ENCODE measurements at regions not wholly inside any gene's neighbourhood (a gene's known extent, or its start where the extent isn't known, plus 50 kb on each side); places are given as distances from the start of the nearest gene placed in this dataset.
"Not testable (repeated sequence)": the region's sequence is repeated elsewhere in the genome, so short reads cannot be mapped to it uniquely, and the experiment has no call there.

DNA sequence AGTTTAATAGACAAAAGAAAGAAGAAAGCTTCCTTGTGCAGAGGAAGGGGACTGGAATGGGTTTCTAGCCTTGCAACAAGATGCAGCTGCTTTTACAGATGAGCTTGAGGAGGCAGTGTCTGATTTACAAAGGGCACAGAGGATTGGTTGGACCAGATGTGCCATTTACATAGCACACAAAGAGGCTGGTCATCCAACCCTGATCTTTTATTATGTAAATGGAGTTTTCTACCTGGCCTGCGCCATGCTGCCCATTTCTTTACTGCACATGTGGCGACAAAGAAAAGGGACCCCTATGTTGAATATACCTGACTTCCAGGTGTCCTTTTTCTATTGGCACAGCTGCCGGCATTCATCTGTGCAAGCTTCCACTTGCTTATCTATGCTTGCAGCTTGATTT, 409.4 kb upstream of the FRG2C start:
- H3K9ac ChIP-seq (ENCODE audit: low read depth, low read length) = no peak overlapping the region
- H3K4me3 ChIP-seq (ENCODE audit: low read length) = no peak overlapping the region

DNA sequence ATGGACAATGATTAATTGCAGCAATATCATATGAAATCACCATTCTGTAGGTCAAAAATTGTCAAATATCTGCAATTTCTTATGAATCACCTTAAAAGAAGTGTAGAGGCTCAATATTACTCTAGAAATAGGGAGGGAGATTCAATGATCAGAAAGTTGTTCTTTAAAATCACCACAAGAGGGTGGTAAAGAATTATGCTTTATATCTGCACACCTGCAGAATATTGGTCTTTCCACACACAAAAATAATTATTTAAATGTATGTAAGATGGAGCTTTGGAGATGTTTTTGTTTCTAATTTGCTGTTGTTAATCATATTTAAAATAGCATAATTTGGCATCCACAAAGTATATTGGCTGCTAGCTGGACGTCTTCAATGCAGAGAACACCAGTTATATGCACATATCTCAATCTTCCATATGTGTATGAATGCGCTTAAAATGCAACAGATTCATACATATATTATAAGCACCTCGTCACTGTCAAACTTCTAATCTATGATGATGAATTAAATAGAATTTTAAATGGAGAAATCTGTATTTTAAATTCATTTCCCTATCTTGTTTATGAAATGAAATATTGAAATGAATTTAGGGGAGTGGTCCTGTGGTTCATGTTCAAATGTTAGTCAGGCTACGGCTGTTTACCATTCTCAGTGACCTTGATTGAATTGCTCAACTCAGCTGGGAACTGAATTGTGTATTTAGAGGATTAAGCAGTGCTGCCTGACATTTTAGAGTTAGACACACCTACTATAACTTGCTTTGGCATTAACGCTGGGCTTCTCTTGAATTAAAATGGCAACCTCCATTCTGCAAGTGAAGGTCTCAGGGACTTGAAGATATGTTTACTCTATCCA, 405.1 kb upstream of the FRG2C start:
- not testable (repeated sequence) for H3K4me1 ChIP-seq (ENCODE audit: control insufficient read depth, insufficient read depth, low read length); H3K9ac ChIP-seq (ENCODE audit: low read depth, low read length); H3K9me3 ChIP-seq (replicated peaks; ENCODE audit: low read length); H3K27me3 ChIP-seq (ENCODE audit: control insufficient read depth, insufficient read depth, low read length); H3K36me3 ChIP-seq (ENCODE audit: insufficient read depth, low read length); H3K4me3 ChIP-seq (ENCODE audit: low read length); H3K4me2 ChIP-seq (ENCODE audit: low read length)

More for the DNA sequence above, 409.4 kb upstream of the FRG2C start:
- Histone ChIP-seq H3K4me1 (ENCODE audit: control insufficient read depth, insufficient read depth, low read length) (no peaks in the 10 kb centered on the region), H3K27me3 (ENCODE audit: control insufficient read depth, insufficient read depth, low read length) (no peaks in the 10 kb centered on the region), H3K36me3 (ENCODE audit: insufficient read depth, low read length) (no peaks in the 10 kb centered on the region), H3K9me3 (replicated peaks; ENCODE audit: low read length) (no peaks in the 10 kb centered on the region), H3K4me2 (ENCODE audit: low read length) (no peak overlapping the region)

GRCh38 chr3:75260975-75261374, 403.2 kb upstream of the FRG2C start:
- H3K4me1 ChIP-seq (ENCODE audit: control insufficient read depth, insufficient read depth, low read length); H3K4me2 ChIP-seq (ENCODE audit: low read length); H3K27me3 ChIP-seq (ENCODE audit: control insufficient read depth, insufficient read depth, low read length); H3K36me3 ChIP-seq (ENCODE audit: insufficient read depth, low read length); H3K9ac ChIP-seq (ENCODE audit: low read depth, low read length); H3K9me3 ChIP-seq (replicated peaks; ENCODE audit: low read length); H3K4me3 ChIP-seq (ENCODE audit: low read length): not testable (repeated sequence)

- no peak overlapping the region for H3K4me3 ChIP-seq (ENCODE audit: low read length)
- H3K36me3 ChIP-seq (ENCODE audit: insufficient read depth, low read length) = no peaks in the 10 kb centered on the region
- no peak overlapping the region for H3K4me2 ChIP-seq (ENCODE audit: low read length)
- H3K9me3 ChIP-seq (replicated peaks; ENCODE audit: low read length) = no peaks in the 10 kb centered on the region
- H3K9ac ChIP-seq (ENCODE audit: low read depth, low read length) = no peak overlapping the region
- H3K27me3 ChIP-seq (ENCODE audit: control insufficient read depth, insufficient read depth, low read length) = no peaks in the 10 kb centered on the region
- no peaks in the 10 kb centered on the region for H3K4me1 ChIP-seq (ENCODE audit: control insufficient read depth, insufficient read depth, low read length)
Measured at GRCh38 chr3:75262661-75263060, 401.5 kb upstream of the FRG2C start.

DNA sequence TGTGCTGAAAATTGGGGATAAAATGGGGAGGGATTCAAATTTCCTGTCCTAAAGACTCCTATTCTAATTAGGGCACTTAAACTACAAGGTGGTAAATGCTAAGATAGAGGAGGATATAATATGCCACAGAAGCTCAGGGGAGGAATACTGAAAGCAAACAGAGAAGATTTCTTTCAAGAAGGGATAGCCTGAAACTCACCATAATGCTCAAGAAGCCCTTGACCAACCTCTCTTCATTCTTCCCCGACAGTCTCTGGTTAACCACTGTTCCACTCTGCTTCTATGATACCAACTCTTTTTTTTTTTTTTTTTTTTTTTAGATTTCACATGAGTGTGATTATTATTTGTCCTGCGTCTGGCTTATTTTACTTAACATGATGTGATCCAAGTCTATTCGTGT, 398.2 kb upstream of the FRG2C start:
- Histone ChIP-seq H3K9ac (ENCODE audit: low read depth, low read length) (no peak overlapping the region), H3K36me3 (ENCODE audit: insufficient read depth, low read length) (no peaks in the 10 kb centered on the region), H3K9me3 (replicated peaks; ENCODE audit: low read length) (no peaks in the 10 kb centered on the region), H3K4me1 (ENCODE audit: control insufficient read depth, insufficient read depth, low read length) (no peaks in the 10 kb centered on the region), H3K27me3 (ENCODE audit: control insufficient read depth, insufficient read depth, low read length) (no peaks in the 10 kb centered on the region), H3K4me2 (ENCODE audit: low read length) (no peak overlapping the region), H3K4me3 (ENCODE audit: low read length) (no peak overlapping the region)

GRCh38 chr3:75268576-75268975, 395.6 kb upstream of the FRG2C start:
- H3K4me1 ChIP-seq (ENCODE audit: control insufficient read depth, insufficient read depth, low read length); H3K27me3 ChIP-seq (ENCODE audit: control insufficient read depth, insufficient read depth, low read length); H3K4me2 ChIP-seq (ENCODE audit: low read length); H3K9me3 ChIP-seq (replicated peaks; ENCODE audit: low read length); H3K9ac ChIP-seq (ENCODE audit: low read depth, low read length); H3K36me3 ChIP-seq (ENCODE audit: insufficient read depth, low read length); H3K4me3 ChIP-seq (ENCODE audit: low read length): not testable (repeated sequence)

- H3K36me3 ChIP-seq (ENCODE audit: insufficient read depth, low read length); H3K4me3 ChIP-seq (ENCODE audit: low read length); H3K9me3 ChIP-seq (replicated peaks; ENCODE audit: low read length); H3K4me2 ChIP-seq (ENCODE audit: low read length); H3K27me3 ChIP-seq (ENCODE audit: control insufficient read depth, insufficient read depth, low read length); H3K4me1 ChIP-seq (ENCODE audit: control insufficient read depth, insufficient read depth, low read length); H3K9ac ChIP-seq (ENCODE audit: low read depth, low read length): not testable (repeated sequence)
Measured at GRCh38 chr3:75272237-75272636, 391.9 kb upstream of the FRG2C start.

- Histone ChIP-seq H3K4me2 (ENCODE audit: low read length) (no peak overlapping the region), H3K4me1 (ENCODE audit: control insufficient read depth, insufficient read depth, low read length) (no peaks in the 10 kb centered on the region), H3K4me3 (ENCODE audit: low read length) (no peak overlapping the region), H3K27me3 (ENCODE audit: control insufficient read depth, insufficient read depth, low read length) (no peaks in the 10 kb centered on the region), H3K36me3 (ENCODE audit: insufficient read depth, low read length) (no peaks in the 10 kb centered on the region), H3K9ac (ENCODE audit: low read depth, low read length) (no peak overlapping the region), H3K9me3 (replicated peaks; ENCODE audit: low read length) (no peaks in the 10 kb centered on the region)
Measured at GRCh38 chr3:75272691-75273090, 391.4 kb upstream of the FRG2C start.

DNA sequence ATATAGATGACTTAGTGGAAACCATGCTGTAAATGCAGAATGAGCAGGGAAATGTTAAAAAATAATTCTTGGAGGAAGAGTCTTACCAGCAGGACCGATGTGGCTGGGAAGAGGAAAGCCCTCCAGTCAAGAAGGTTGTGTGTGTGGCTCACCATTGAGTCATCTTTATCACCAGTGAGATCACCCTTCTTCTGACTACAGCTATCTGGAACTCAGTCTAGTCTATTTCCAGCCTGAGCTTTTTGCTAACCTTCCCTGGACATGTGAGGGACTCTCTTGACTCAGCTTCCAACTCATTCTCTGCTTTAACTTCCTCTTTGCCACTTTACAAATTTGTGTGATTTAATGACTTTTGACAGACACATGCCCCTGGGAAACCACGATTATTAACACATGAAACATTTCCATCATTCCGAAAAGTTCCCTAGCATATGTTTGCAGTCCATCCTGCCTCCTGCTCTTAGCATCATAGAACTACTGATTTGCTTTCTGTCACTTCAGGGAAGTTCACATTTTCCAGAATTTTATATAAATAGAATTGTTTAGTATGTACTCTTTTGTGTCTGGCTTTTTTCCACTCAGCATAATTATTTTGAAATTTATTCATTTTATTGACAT, 378.5 kb upstream of the FRG2C start:
- H3K4me1 ChIP-seq (ENCODE audit: control insufficient read depth, insufficient read depth, low read length); H3K36me3 ChIP-seq (ENCODE audit: insufficient read depth, low read length); H3K27me3 ChIP-seq (ENCODE audit: control insufficient read depth, insufficient read depth, low read length); H3K4me2 ChIP-seq (ENCODE audit: low read length); H3K9me3 ChIP-seq (replicated peaks; ENCODE audit: low read length); H3K4me3 ChIP-seq (ENCODE audit: low read length); H3K9ac ChIP-seq (ENCODE audit: low read depth, low read length): not testable (repeated sequence)

- H3K4me1 ChIP-seq (ENCODE audit: control insufficient read depth, insufficient read depth, low read length); H3K9ac ChIP-seq (ENCODE audit: low read depth, low read length); H3K36me3 ChIP-seq (ENCODE audit: insufficient read depth, low read length); H3K4me3 ChIP-seq (ENCODE audit: low read length); H3K9me3 ChIP-seq (replicated peaks; ENCODE audit: low read length); H3K27me3 ChIP-seq (ENCODE audit: control insufficient read depth, insufficient read depth, low read length); H3K4me2 ChIP-seq (ENCODE audit: low read length): not testable (repeated sequence)
Measured at GRCh38 chr3:75288972-75289574, 375.1 kb upstream of the FRG2C start.

- Histone ChIP-seq H3K36me3 (ENCODE audit: insufficient read depth, low read length) (no peaks in the 10 kb centered on the region), H3K27me3 (ENCODE audit: control insufficient read depth, insufficient read depth, low read length) (peaks cover 13% of the 10 kb centered on the region), H3K9me3 (replicated peaks; ENCODE audit: low read length) (no peaks in the 10 kb centered on the region), H3K9ac (ENCODE audit: low read depth, low read length) (no peak overlapping the region), H3K4me3 (ENCODE audit: low read length) (no peak overlapping the region), H3K4me1 (ENCODE audit: control insufficient read depth, insufficient read depth, low read length) (no peaks in the 10 kb centered on the region), H3K4me2 (ENCODE audit: low read length) (no peak overlapping the region)
Measured at GRCh38 chr3:75294124-75294523, 370.0 kb upstream of the FRG2C start.

GRCh38 chr3:75295013-75295412, 369.1 kb upstream of the FRG2C start:
- H3K9ac ChIP-seq (ENCODE audit: low read depth, low read length) = no peak overlapping the region
- no peak overlapping the region for H3K4me3 ChIP-seq (ENCODE audit: low read length)
- no peaks in the 10 kb centered on the region for H3K4me1 ChIP-seq (ENCODE audit: control insufficient read depth, insufficient read depth, low read length)
- no peaks in the 10 kb centered on the region for H3K36me3 ChIP-seq (ENCODE audit: insufficient read depth, low read length)
- no peak overlapping the region for H3K4me2 ChIP-seq (ENCODE audit: low read length)
- no peaks in the 10 kb centered on the region for H3K9me3 ChIP-seq (replicated peaks; ENCODE audit: low read length)
- H3K27me3 ChIP-seq (ENCODE audit: control insufficient read depth, insufficient read depth, low read length) = peaks cover 13% of the 10 kb centered on the region

Measured in skeletal muscle satellite cell (primary cell).